Transverse colon (tissue), 4 donors: ENCODE measurements at regions not wholly inside any gene's neighbourhood (a gene's known extent, or its start where the extent isn't known, plus 50 kb on each side); places are given as distances from the start of the nearest gene placed in this dataset.

Experiments
- CTCF ChIP-seq, 5 experiments: fragments of 200-600 bp in 3 of 5; fragments of 450-650 bp in 2 of 5; sonication (generic) in 3 of 5; IDR thresholded peaks; 1 replicate in 2 of 5; 2 replicates in 3 of 5; pipeline ENCODE4 v1.5.1; 2016 to 2017; ENCODE audit warnings: antibody characterized with exemption in 5 of 5, inconsistent platforms in 3 of 5, mild to moderate bottlenecking in 2 of 5, moderate library complexity in 1 of 5
- EP300 ChIP-seq: sonication (generic); formaldehyde crosslinking; IDR thresholded peaks from one replicate; pipeline ENCODE4 v1.6.1; 2017; ENCODE audit warnings: antibody characterized with exemption, low read depth
- POLR2A ChIP-seq: fragments of 450-650 bp; IDR thresholded peaks from one replicate; pipeline ENCODE4 v1.6.1; 2016; ENCODE audit warnings: antibody characterized with exemption, mild to moderate bottlenecking, moderate library complexity
- POLR2AphosphoS5 ChIP-seq, 3 donors: sonication (generic); formaldehyde crosslinking; IDR thresholded peaks; one replicate each; pipeline ENCODE4 v1.6.1; 2016; ENCODE audit warnings: antibody characterized with exemption in 3 of 3

- TF ChIP-seq CTCF (IDR thresholded peaks at IDR 0.05) (no peak), EP300 (no peak), POLR2A (no peak), POLR2AphosphoS5 (IDR thresholded peaks at IDR 0.05) (no peak)
Observed at GRCh38 chr3:176581589-176581988, 615.7 kb downstream of the TBL1XR1 start.
